IPS-11a (cell line): ENCODE measurements at regions not wholly inside any gene's neighbourhood (a gene's known extent, or its start where the extent isn't known, plus 50 kb on each side); places are given as distances from the start of the nearest gene placed in this dataset.

Source experiments
- H3K4me3 ChIP-seq: one replicate; pipeline ENCODE4 v1.5.1; 2013; ENCODE audit warnings: low read depth, low read length, control low read depth

GRCh38 chr10:78911533-78912340, 157.0 kb upstream of the ZMIZ1 start:
- no peak overlapping the region for H3K4me3 ChIP-seq

DNA sequence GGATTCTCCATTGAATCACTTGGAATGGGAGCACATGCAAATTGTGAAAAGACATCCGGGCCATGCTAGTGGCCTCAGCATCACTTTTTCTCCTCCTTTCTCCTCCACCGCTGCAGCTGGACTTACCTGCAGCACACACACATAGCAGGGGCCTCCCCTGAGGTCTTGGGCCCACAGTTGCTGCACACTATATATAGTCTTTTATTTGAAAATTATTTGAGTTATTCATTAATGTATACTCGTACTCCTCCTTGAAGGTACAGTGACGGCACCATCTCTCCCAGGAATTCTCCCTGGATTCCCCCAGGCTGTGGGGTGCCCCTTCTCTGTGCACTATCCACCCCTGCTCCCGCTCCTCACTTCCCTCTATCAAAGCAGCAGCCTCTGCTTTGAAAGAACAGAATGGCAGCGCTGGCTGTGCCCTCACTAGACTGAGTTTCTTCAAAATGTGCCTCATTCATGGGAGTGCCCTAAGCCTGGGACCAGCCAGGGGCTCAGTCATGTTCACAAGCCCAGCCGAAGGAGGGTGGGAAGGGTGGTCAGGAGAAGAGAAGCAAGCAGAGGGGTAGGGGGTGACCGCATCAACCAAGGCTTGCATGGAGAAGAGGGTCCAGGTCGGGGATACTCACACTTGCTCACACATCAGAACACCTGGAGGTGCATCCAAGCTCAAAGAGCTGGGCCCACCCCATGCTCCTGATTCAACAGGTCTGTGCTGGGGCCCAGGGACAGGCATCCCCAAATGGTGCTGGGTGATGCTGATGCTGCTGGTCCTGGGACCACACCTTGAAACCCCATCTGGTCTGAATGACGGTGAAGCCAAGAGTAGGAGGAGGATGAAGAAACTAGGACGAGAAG, 156.2 kb upstream of the ZMIZ1 start:
- no peak overlapping the region for H3K4me3 ChIP-seq

GRCh38 chr10:78913219-78914059, 155.3 kb upstream of the ZMIZ1 start:
- no peak overlapping the region for H3K4me3 ChIP-seq

- no peak overlapping the region for H3K4me3 ChIP-seq
Observed at GRCh38 chr10:78914060-78914378, 154.7 kb upstream of the ZMIZ1 start.

- no peak overlapping the region for H3K4me3 ChIP-seq
Observed at GRCh38 chr10:78914502-78915189, 154.1 kb upstream of the ZMIZ1 start.

- H3K4me3 ChIP-seq, result no peak overlapping the region
Observed at GRCh38 chr10:78915190-78915518, 153.6 kb upstream of the ZMIZ1 start.

- no peak overlapping the region for H3K4me3 ChIP-seq
Observed at GRCh38 chr10:78916227-78916626, 152.5 kb upstream of the ZMIZ1 start.

- no peak overlapping the region for H3K4me3 ChIP-seq
Observed at GRCh38 chr10:78919181-78919966, 149.4 kb upstream of the ZMIZ1 start.

DNA sequence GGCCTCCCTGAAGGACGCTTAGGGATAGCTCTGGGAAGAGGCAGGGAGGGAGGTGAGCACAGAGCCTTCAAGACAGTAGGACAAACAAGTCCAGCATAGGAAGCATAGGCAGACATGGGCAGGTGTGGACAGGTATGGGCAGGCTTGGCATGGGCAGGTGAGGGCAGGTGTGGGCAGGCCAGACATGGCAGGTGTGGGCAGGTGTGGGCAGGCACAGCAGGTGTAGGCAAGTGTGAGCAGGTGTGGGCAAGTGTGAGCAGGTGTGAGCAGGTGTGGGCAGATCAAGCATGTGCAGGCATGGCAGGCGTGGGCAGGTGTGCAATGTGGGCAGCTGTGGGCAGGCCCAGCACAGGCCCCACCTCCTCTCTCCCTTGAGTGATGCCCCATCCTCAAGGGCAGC, 148.8 kb upstream of the ZMIZ1 start:
- no peak overlapping the region for H3K4me3 ChIP-seq

DNA sequence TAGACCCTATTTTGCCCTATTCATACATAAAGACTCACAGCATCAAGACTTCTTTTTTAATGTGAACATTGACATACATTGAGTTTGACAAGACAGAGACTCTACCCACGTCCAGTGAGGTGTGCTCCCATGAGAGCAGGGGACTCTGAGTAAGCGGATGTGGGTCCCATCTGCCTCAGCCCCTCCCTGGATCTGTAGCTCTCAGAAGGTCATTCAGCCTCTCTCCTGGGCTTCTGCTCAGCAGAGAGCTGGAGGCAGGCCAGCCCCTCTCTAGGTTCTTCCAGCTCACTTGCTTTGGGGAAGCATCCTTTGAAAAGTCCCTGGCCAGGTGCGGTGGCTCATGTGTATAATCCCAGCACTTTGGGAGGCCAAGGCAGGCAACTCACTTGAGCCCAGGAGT, 146.9 kb upstream of the ZMIZ1 start:
- no peak overlapping the region for H3K4me3 ChIP-seq

DNA sequence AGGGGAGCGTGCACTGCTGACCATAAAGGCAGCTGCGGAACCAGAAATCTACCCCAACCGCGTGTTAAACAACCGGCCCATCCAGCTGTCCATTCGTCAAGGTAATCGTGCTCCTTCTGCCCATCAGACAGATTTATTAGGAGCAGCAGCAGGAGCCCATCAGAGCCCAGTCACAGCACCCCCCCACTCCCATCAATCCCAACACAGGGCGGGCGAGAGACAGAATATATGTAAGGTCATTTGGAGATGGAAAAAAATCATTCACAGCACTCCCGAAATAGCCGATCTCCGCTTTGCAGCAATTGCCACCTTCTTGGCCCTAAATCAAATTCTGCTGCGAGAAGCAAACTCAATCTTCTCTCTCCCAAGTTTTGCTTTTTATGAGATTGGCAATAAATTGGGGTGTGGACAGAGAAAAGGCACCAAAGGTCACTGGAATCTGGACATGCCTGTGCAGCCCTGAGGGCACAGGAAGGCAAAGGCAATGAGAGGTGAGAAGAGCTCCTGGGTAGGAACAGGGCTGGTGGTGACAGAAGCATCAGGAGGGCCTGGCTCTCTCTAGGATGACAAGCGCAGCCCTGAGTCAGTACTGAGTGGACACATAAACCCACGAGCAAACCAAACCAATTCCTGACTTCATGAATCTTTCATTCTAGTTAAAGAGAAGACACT, 145.0 kb upstream of the ZMIZ1 start:
- H3K4me3 ChIP-seq, result no peak overlapping the region

DNA sequence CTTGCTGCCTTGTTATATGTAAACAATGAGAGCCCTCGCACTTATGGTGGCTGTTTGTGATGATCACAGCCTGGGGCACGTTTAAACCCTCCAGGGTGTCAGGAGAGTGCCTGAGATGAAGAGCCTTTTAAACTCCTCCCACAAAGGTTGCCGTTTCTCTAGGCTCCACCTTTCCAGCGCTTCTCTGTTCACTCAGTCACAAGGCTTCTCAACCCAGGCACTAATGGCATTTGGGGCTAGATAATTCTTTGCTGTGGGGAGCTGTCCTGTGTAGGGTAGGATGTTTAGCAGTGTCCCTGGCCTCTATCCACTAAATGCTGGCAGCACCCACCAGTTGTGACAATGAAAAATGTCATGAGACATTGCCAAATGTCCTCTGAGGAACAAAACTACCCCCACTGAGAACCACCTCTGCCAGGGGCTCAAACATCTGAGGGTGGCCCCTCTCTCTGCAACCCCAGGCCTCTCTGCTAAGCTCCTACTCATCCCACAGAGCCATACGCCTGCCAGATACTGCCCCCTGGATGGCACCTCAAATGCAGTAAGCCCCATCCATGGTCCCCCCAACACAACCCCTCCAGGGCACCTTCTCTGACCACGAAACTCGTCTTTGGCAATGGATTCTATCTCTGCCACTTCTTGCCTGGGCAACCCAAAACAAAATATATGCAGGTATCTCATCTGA, 144.3 kb upstream of the ZMIZ1 start:
- H3K4me3 ChIP-seq, result no peak overlapping the region

- no peak overlapping the region for H3K4me3 ChIP-seq
Observed at GRCh38 chr10:78925275-78925674, 143.5 kb upstream of the ZMIZ1 start.

- H3K4me3 ChIP-seq, result no peak overlapping the region
Observed at GRCh38 chr10:78925800-78926319, 142.9 kb upstream of the ZMIZ1 start.

GRCh38 chr10:78927257-78927995, 141.3 kb upstream of the ZMIZ1 start:
- no peak overlapping the region for H3K4me3 ChIP-seq

- H3K4me3 ChIP-seq, result no peak overlapping the region
Observed at GRCh38 chr10:78928330-78928729, 140.4 kb upstream of the ZMIZ1 start.

- H3K4me3 ChIP-seq, result no peak overlapping the region
Observed at GRCh38 chr10:78929541-78929940, 139.2 kb upstream of the ZMIZ1 start.
